H1 (cell line): ENCODE measurements at regions not wholly inside any gene's neighbourhood (a gene's known extent, or its start where the extent isn't known, plus 50 kb on each side); places are given as distances from the start of the nearest gene placed in this dataset.

Experiments used
- BACH1 ChIP-seq: IDR thresholded peaks from 2 replicates; pipeline ENCODE4 v1.6.1; 2012; ENCODE audit warnings: low read length, improper control_type of control experiment
- TEAD4 ChIP-seq: IDR thresholded peaks from 2 replicates; pipeline ENCODE4 v1.6.1; 2012; ENCODE audit warnings: low read depth, low read length, inconsistent platforms, mixed read lengths
- TF ChIP-seq, protein P1 (sequence below): fragments of 300-600 bp; sonication (generic); IDR thresholded peaks from 2 replicates; pipeline ENCODE4 v1.7.1; 2012; ENCODE audit warnings: low read length, moderate library complexity, mild to moderate bottlenecking, inconsistent platforms; ENCODE audit not compliant: insufficient replicate concordance

DNA sequence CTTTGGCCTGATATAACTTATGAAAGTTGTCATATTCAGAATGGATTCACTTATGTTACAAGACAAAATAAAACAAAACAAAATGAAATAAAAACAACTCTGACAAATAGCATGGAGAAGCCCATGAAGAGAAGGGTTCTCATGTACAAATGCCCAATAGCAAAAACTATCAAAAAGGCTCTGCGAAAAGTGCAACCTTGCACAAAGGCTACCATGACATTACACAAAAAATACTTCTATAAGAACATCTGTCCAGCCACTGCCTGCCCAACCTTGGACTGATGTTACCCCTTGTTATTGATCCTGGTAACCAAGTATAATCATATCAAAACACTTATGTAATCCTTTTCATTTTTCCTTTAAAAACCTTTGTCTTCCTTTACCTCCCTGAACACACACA, 213.0 kb downstream of the ATP23 start (continued):
- TF ChIP-seq, protein P1, sequence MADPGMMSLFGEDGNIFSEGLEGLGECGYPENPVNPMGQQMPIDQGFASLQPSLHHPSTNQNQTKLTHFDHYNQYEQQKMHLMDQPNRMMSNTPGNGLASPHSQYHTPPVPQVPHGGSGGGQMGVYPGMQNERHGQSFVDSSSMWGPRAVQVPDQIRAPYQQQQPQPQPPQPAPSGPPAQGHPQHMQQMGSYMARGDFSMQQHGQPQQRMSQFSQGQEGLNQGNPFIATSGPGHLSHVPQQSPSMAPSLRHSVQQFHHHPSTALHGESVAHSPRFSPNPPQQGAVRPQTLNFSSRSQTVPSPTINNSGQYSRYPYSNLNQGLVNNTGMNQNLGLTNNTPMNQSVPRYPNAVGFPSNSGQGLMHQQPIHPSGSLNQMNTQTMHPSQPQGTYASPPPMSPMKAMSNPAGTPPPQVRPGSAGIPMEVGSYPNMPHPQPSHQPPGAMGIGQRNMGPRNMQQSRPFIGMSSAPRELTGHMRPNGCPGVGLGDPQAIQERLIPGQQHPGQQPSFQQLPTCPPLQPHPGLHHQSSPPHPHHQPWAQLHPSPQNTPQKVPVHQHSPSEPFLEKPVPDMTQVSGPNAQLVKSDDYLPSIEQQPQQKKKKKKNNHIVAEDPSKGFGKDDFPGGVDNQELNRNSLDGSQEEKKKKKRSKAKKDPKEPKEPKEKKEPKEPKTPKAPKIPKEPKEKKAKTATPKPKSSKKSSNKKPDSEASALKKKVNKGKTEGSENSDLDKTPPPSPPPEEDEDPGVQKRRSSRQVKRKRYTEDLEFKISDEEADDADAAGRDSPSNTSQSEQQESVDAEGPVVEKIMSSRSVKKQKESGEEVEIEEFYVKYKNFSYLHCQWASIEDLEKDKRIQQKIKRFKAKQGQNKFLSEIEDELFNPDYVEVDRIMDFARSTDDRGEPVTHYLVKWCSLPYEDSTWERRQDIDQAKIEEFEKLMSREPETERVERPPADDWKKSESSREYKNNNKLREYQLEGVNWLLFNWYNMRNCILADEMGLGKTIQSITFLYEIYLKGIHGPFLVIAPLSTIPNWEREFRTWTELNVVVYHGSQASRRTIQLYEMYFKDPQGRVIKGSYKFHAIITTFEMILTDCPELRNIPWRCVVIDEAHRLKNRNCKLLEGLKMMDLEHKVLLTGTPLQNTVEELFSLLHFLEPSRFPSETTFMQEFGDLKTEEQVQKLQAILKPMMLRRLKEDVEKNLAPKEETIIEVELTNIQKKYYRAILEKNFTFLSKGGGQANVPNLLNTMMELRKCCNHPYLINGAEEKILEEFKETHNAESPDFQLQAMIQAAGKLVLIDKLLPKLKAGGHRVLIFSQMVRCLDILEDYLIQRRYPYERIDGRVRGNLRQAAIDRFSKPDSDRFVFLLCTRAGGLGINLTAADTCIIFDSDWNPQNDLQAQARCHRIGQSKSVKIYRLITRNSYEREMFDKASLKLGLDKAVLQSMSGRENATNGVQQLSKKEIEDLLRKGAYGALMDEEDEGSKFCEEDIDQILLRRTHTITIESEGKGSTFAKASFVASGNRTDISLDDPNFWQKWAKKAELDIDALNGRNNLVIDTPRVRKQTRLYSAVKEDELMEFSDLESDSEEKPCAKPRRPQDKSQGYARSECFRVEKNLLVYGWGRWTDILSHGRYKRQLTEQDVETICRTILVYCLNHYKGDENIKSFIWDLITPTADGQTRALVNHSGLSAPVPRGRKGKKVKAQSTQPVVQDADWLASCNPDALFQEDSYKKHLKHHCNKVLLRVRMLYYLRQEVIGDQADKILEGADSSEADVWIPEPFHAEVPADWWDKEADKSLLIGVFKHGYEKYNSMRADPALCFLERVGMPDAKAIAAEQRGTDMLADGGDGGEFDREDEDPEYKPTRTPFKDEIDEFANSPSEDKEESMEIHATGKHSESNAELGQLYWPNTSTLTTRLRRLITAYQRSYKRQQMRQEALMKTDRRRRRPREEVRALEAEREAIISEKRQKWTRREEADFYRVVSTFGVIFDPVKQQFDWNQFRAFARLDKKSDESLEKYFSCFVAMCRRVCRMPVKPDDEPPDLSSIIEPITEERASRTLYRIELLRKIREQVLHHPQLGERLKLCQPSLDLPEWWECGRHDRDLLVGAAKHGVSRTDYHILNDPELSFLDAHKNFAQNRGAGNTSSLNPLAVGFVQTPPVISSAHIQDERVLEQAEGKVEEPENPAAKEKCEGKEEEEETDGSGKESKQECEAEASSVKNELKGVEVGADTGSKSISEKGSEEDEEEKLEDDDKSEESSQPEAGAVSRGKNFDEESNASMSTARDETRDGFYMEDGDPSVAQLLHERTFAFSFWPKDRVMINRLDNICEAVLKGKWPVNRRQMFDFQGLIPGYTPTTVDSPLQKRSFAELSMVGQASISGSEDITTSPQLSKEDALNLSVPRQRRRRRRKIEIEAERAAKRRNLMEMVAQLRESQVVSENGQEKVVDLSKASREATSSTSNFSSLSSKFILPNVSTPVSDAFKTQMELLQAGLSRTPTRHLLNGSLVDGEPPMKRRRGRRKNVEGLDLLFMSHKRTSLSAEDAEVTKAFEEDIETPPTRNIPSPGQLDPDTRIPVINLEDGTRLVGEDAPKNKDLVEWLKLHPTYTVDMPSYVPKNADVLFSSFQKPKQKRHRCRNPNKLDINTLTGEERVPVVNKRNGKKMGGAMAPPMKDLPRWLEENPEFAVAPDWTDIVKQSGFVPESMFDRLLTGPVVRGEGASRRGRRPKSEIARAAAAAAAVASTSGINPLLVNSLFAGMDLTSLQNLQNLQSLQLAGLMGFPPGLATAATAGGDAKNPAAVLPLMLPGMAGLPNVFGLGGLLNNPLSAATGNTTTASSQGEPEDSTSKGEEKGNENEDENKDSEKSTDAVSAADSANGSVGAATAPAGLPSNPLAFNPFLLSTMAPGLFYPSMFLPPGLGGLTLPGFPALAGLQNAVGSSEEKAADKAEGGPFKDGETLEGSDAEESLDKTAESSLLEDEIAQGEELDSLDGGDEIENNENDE = no peak
- TF ChIP-seq TEAD4 = no peak
- no peak for TF ChIP-seq BACH1
- TF ChIP-seq, all 59 proteins: peak for 0
